ENCODE measurements at regions not wholly inside any gene's neighbourhood (a gene's known extent, or its start where the extent isn't known, plus 50 kb on each side); places are given as distances from the start of the nearest gene placed in this dataset.

DNA sequence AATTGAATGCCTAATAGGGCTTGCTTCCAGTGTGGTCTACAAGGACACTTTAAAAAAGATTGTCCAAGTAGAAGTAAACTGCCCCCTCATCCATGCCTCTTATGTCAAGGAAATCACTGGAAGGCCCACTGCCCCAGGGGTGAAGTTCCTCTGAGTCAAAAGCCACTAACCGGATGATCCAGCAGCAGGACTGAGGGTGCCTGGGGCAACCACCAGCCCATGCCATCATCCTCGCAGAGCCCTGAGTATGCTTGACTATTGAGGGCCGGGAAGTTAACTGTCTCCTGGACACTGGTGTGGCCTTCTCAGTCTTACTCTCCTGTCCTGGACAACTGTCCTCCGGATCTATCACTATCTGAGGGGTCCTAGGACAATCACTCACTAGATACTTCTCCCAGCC lies 411.5 kb downstream of the TENT5A start:
- ChIA-PET POLR2A (no interaction called here), CTCF (ENCODE audit: unreplicated experiment) (no interaction called here)
- TF ChIP-seq, protein P1, sequence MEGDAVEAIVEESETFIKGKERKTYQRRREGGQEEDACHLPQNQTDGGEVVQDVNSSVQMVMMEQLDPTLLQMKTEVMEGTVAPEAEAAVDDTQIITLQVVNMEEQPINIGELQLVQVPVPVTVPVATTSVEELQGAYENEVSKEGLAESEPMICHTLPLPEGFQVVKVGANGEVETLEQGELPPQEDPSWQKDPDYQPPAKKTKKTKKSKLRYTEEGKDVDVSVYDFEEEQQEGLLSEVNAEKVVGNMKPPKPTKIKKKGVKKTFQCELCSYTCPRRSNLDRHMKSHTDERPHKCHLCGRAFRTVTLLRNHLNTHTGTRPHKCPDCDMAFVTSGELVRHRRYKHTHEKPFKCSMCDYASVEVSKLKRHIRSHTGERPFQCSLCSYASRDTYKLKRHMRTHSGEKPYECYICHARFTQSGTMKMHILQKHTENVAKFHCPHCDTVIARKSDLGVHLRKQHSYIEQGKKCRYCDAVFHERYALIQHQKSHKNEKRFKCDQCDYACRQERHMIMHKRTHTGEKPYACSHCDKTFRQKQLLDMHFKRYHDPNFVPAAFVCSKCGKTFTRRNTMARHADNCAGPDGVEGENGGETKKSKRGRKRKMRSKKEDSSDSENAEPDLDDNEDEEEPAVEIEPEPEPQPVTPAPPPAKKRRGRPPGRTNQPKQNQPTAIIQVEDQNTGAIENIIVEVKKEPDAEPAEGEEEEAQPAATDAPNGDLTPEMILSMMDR (conservative IDR thresholded peaks at IDR 0.05; ENCODE audit: low read length), result no peak
- TF ChIP-seq EZH2phosphoT487 (IDR thresholded peaks at IDR 0.05; ENCODE audit: borderline replicate concordance, low read depth, low read length), result no peak
- Histone ChIP-seq H3K9me3 (ENCODE audit: low read length) (no peaks in the 10 kb centered on the region), H3K79me2 (ENCODE audit: insufficient read depth, low read depth, low read length) (no peaks in the 10 kb centered on the region), H3K27ac (ENCODE audit: low read depth, low read length, poor library complexity, severe bottlenecking) (no peak overlapping the region), H3K4me1 (ENCODE audit: insufficient read depth, low read length, poor library complexity, severe bottlenecking) (no peaks in the 10 kb centered on the region), H3K4me3 (ENCODE audit: low read depth, low read length, poor library complexity, severe bottlenecking) (no peak overlapping the region), H3K9me2 (ENCODE audit: insufficient read depth, low read length) (no peaks in the 10 kb centered on the region), H3K36me3 (ENCODE audit: insufficient read depth, low read length) (no peaks in the 10 kb centered on the region), H3K4me2 (ENCODE audit: low read length) (no peak overlapping the region), H4K20me1 (ENCODE audit: insufficient read depth, low read length) (no peaks in the 10 kb centered on the region), H2AFZ (ENCODE audit: low read length) (no peak overlapping the region)
- intact Hi-C loops (cut with micrococcal nuclease; ENCODE audit: unreplicated experiment), result no loop called here
- no peak for DNase-seq (ENCODE audit: low spot score)
- no TSS peak for BruUV-seq (replicated peaks)

DNA sequence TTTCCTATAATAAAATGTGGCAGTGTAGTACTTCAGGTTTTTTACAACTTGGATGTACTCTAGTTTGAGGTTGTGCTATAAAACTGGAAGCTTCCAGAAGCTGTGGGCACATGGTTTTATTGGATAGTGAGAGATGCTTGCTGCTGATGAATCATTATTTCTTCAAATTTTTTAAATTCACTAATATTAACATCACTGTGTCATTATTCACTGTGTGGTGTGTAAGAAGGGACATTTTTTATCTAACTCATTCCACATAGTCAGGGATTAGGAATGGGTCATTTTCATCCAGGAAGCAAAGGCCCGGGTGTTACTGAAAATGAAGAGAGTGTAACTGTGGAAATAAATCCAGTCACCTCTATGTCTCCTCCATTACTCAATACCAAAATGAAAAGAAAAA lies 421.0 kb downstream of the TENT5A start:
- no peaks in the 10 kb centered on the region for H3K9me2 ChIP-seq (ENCODE audit: insufficient read depth, low read length)
- CTCF ChIA-PET (ENCODE audit: unreplicated experiment), result no interaction called here
- H3K27ac ChIP-seq (ENCODE audit: low read depth, low read length, poor library complexity, severe bottlenecking), result no peak overlapping the region
- intact Hi-C loops (cut with micrococcal nuclease; ENCODE audit: unreplicated experiment), result loop anchor here (2.0 kb wide), 1 partner anchor 15 kb away; no protein-coding TSS in a partner anchor
- H3K4me1 ChIP-seq (ENCODE audit: insufficient read depth, low read length, poor library complexity, severe bottlenecking), result no peaks in the 10 kb centered on the region
- no peaks in the 10 kb centered on the region for H3K79me2 ChIP-seq (ENCODE audit: insufficient read depth, low read depth, low read length)
- no peak for TF ChIP-seq EZH2phosphoT487 (IDR thresholded peaks at IDR 0.05; ENCODE audit: borderline replicate concordance, low read depth, low read length)
- TF ChIP-seq, protein P1 (conservative IDR thresholded peaks at IDR 0.05; ENCODE audit: low read length), result no peak
- no peak overlapping the region for H3K4me3 ChIP-seq (ENCODE audit: low read depth, low read length, poor library complexity, severe bottlenecking)
- BruUV-seq (replicated peaks), result no TSS peak
- H4K20me1 ChIP-seq (ENCODE audit: insufficient read depth, low read length), result no peaks in the 10 kb centered on the region
- H3K36me3 ChIP-seq (ENCODE audit: insufficient read depth, low read length), result no peaks in the 10 kb centered on the region
- DNase-seq (ENCODE audit: low spot score), result no peak
- H2AFZ ChIP-seq (ENCODE audit: low read length), result no peak overlapping the region
- POLR2A ChIA-PET, result no interaction called here
- no peak overlapping the region for H3K4me2 ChIP-seq (ENCODE audit: low read length)
- H3K9me3 ChIP-seq (ENCODE audit: low read length), result no peaks in the 10 kb centered on the region

DNA sequence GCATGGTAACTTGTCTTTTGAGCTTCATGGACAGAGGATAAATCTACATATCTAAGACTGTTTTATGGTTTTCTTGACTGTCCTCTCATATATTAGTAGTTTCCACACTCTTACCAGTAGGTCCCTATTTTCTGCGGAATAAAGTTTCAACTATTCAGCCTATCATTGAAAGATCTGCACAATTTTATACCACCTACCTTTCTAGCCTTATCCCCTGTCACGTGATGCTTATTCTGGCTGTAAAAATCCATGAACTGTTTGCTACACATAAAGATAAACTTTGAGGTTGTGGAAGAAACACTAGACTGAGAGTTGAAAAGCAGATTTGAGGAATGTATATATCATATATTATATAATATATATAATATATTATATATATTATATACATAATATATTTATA lies 423.8 kb downstream of the TENT5A start:
- no peak for DNase-seq (ENCODE audit: low spot score)
- Histone ChIP-seq H3K79me2 (ENCODE audit: insufficient read depth, low read depth, low read length) (no peaks in the 10 kb centered on the region), H3K9me3 (ENCODE audit: low read length) (no peaks in the 10 kb centered on the region), H3K4me1 (ENCODE audit: insufficient read depth, low read length, poor library complexity, severe bottlenecking) (no peaks in the 10 kb centered on the region), H2AFZ (ENCODE audit: low read length) (no peak overlapping the region), H4K20me1 (ENCODE audit: insufficient read depth, low read length) (no peaks in the 10 kb centered on the region), H3K9me2 (ENCODE audit: insufficient read depth, low read length) (no peaks in the 10 kb centered on the region), H3K4me3 (ENCODE audit: low read depth, low read length, poor library complexity, severe bottlenecking) (no peak overlapping the region), H3K36me3 (ENCODE audit: insufficient read depth, low read length) (no peaks in the 10 kb centered on the region), H3K4me2 (ENCODE audit: low read length) (no peak overlapping the region), H3K27ac (ENCODE audit: low read depth, low read length, poor library complexity, severe bottlenecking) (no peak overlapping the region)
- CTCF ChIA-PET (ENCODE audit: unreplicated experiment), result no interaction called here
- no TSS peak for BruUV-seq (replicated peaks)
- POLR2A ChIA-PET, result no interaction called here
- no peak for TF ChIP-seq EZH2phosphoT487 (IDR thresholded peaks at IDR 0.05; ENCODE audit: borderline replicate concordance, low read depth, low read length)
- TF ChIP-seq, protein P1 (conservative IDR thresholded peaks at IDR 0.05; ENCODE audit: low read length), result no peak
- intact Hi-C loops (cut with micrococcal nuclease; ENCODE audit: unreplicated experiment), result no loop called here
